ENCODE measurements at regions not wholly inside any gene's neighbourhood (a gene's known extent, or its start where the extent isn't known, plus 50 kb on each side); places are given as distances from the start of the nearest gene placed in this dataset.

DNA sequence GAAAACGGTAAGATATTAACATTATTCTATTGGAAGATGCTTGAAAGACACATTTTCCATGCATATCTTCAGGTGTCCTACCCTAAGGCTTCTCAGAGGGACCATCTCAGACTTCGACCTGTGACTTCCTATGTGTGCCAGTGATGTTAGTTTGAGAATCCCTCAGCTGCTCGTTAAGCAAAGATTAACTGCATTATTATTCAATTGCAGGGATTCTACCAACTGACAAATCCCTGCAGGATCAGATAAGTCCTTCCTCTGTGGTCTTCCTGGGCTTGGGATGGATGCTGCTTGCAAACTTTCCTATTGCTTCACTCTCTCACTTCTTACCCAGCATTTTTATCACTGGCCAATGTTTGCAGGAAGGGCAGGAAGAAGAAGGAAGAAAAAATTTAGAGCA is 83.0 kb upstream of the PPARGC1A start:
- no peak for TF ChIP-seq POLR2A (IDR thresholded peaks at IDR 0.05)
- TF ChIP-seq, protein P1, sequence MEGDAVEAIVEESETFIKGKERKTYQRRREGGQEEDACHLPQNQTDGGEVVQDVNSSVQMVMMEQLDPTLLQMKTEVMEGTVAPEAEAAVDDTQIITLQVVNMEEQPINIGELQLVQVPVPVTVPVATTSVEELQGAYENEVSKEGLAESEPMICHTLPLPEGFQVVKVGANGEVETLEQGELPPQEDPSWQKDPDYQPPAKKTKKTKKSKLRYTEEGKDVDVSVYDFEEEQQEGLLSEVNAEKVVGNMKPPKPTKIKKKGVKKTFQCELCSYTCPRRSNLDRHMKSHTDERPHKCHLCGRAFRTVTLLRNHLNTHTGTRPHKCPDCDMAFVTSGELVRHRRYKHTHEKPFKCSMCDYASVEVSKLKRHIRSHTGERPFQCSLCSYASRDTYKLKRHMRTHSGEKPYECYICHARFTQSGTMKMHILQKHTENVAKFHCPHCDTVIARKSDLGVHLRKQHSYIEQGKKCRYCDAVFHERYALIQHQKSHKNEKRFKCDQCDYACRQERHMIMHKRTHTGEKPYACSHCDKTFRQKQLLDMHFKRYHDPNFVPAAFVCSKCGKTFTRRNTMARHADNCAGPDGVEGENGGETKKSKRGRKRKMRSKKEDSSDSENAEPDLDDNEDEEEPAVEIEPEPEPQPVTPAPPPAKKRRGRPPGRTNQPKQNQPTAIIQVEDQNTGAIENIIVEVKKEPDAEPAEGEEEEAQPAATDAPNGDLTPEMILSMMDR (IDR thresholded peaks at IDR 0.05 in 4 of 5, conservative IDR thresholded peaks at IDR 0.05 in 1 of 5): no peak
- H3K36me3 ChIP-seq: no peaks in the 10 kb centered on the region
- no peaks in the 10 kb centered on the region for H3K9me3 ChIP-seq
- DNase-seq (no peak), ATAC-seq (no peak)
- no peak overlapping the region for H3K4me3 ChIP-seq
- no peaks in the 10 kb centered on the region for H3K27me3 ChIP-seq
- no peak overlapping the region for H3K27ac ChIP-seq
- H3K4me1 ChIP-seq: peaks cover 6 to 16% of the 10 kb centered on the region in 2 donors
- in situ Hi-C loops (cut with MboI; ENCODE audit: low sequenced_read_pairs in 4 of 4) (no loop called here), intact Hi-C loops (cut with DNase I; ENCODE audit: low total_unique reads) (no loop called here)

DNA sequence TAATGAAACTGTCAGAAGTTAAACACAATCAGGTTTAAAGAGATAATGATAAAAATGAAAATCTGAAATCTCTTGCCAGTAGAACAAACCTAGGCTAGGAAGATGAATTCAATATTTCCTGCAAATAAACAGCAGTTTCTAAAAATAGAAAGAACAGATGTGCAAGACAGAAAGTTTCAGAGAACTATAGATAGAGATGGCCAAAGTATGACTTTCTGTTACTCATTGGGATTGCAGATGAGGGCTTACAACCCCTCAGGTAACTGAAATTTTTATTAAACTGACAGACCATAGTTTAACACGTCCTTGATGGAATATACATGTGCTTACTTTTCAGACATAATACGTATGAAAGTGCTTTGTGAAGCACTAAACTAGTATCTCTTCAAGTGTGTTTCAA is 82.3 kb upstream of the PPARGC1A start:
- Histone ChIP-seq H3K27me3 (no peaks in the 10 kb centered on the region), H3K9me3 (no peaks in the 10 kb centered on the region), H3K4me1 (peaks cover 6 to 16% of the 10 kb centered on the region in 2 donors), H3K36me3 (no peaks in the 10 kb centered on the region), H3K4me3 (no peak overlapping the region), H3K27ac (no peak overlapping the region)
- no peak for DNase-seq
- no peak for ATAC-seq
- intact Hi-C loops (cut with DNase I; ENCODE audit: low total_unique reads): no loop called here
- in situ Hi-C loops (cut with MboI; ENCODE audit: low sequenced_read_pairs in 4 of 4): no loop called here
- TF ChIP-seq POLR2A (IDR thresholded peaks at IDR 0.05): no peak
- TF ChIP-seq, protein P1 (IDR thresholded peaks at IDR 0.05 in 4 of 5, conservative IDR thresholded peaks at IDR 0.05 in 1 of 5): no peak

DNA sequence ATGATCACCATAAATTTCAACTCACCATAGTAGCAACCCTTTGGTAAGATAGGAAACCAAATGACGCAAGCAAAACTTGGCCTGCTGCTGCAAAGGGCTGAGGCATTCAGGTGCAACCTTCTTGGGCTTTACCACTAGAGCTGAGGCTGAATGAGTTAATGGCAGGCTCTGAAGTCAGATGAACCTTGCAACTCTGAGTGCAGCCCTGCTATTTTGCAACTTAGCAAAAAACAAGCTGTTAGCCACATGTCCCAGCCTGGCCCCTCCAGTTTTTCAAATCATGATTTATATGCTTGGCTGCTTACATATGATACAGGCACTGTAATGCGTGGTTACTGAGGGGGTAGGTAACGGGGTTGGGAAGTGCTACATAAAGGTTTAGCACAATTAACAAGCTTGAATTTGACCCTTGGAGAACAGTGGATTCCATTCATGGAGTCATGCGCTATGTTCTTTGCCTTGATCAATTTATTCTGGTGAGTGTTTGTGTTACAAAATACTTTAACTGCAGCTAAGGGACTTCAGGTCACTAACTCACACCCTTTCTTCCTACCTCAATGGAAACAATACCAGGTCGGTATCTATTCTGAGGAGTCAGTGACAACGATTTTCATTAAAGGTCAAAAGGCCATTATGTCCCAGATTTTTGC is 80.5 kb upstream of the PPARGC1A start:
- Histone ChIP-seq H3K4me3 (no peak overlapping the region), H3K4me1 (peaks cover 6 to 16% of the 10 kb centered on the region in 2 donors), H3K9me3 (no peaks in the 10 kb centered on the region), H3K27me3 (no peaks in the 10 kb centered on the region), H3K27ac (no peak overlapping the region), H3K36me3 (no peaks in the 10 kb centered on the region)
- TF ChIP-seq, protein P1 (IDR thresholded peaks at IDR 0.05 in 4 of 5, conservative IDR thresholded peaks at IDR 0.05 in 1 of 5): no peak
- TF ChIP-seq POLR2A (IDR thresholded peaks at IDR 0.05): no peak
- no peak for DNase-seq
- intact Hi-C loops (cut with DNase I; ENCODE audit: low total_unique reads): no loop called here
- no peak for ATAC-seq
- in situ Hi-C loops (cut with MboI; ENCODE audit: low sequenced_read_pairs in 4 of 4): no loop called here

DNA sequence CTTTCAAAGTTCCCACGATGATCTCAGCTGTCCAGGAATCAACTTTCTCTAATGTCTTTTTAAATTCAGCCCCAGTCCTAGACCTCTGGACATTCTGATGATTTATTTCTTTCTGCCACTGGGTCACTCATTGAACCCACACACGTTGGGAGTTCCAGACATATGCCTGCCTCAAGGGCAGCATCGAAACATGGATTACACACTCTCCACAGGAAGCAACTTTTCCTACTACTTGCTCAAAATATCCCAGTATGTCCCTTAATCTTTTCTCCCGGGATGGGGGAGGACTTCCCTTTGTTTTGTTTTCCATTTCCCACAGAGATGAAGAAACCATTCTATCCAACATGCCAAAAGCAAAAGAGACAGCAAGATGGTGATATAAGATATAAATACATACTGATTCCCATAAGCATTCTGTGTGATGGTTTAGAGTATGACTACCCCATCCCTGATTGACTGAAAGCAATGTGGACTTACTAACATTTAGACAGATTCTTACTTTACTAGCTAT is 79.8 kb upstream of the PPARGC1A start:
- Histone ChIP-seq H3K27ac (peak overlapping the region in 1 of 4 donors; percentile 20), H3K4me3 (no peak overlapping the region), H3K27me3 (no peaks in the 10 kb centered on the region), H3K9me3 (no peaks in the 10 kb centered on the region), H3K4me1 (peaks cover 6 to 16% of the 10 kb centered on the region in 2 donors), H3K36me3 (no peaks in the 10 kb centered on the region)
- intact Hi-C loops (cut with DNase I; ENCODE audit: low total_unique reads) (no loop called here), in situ Hi-C loops (cut with MboI; ENCODE audit: low sequenced_read_pairs in 4 of 4) (no loop called here)
- ATAC-seq (no peak), DNase-seq (no peak)
- no peak for TF ChIP-seq POLR2A (IDR thresholded peaks at IDR 0.05)
- TF ChIP-seq, protein P1 (IDR thresholded peaks at IDR 0.05 in 4 of 5, conservative IDR thresholded peaks at IDR 0.05 in 1 of 5): no peak

DNA sequence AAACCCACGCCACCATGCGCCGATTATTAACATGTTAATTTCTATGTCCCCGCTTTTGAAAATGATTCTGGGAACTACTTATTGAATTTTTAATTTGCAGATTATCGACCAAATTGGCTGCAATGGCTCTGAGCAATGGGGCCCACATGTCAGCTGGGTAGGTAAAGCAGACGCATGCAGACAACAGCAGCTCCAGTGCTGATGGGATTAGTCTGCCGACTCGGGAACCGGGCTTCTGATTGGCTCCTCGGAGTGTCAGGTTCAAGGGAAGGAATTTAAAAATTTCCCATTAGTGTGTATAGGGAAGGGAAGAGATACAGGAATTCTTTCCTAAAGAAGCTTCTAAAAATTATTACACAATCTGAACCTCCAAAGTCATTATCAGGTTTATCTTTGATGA is 77.4 kb upstream of the PPARGC1A start:
- H3K9me3 ChIP-seq: no peaks in the 10 kb centered on the region
- ATAC-seq: no peak
- DNase-seq: no peak
- H3K4me3 ChIP-seq: no peak overlapping the region
- no peak for TF ChIP-seq POLR2A (IDR thresholded peaks at IDR 0.05)
- TF ChIP-seq, protein P1 (IDR thresholded peaks at IDR 0.05 in 4 of 5, conservative IDR thresholded peaks at IDR 0.05 in 1 of 5): no peak
- H3K27me3 ChIP-seq: no peaks in the 10 kb centered on the region
- no peak overlapping the region for H3K27ac ChIP-seq
- H3K4me1 ChIP-seq: peaks cover 4 to 9% of the 10 kb centered on the region in 2 donors
- in situ Hi-C loops (cut with MboI; ENCODE audit: low sequenced_read_pairs in 4 of 4): no loop called here
- intact Hi-C loops (cut with DNase I; ENCODE audit: low total_unique reads): no loop called here
- H3K36me3 ChIP-seq: no peaks in the 10 kb centered on the region
